NOMO-1 treated with DMSO at 0.1 percent for 48 hours (cell line): ENCODE measurements at regions not wholly inside any gene's neighbourhood (a gene's known extent, or its start where the extent isn't known, plus 50 kb on each side); places are given as distances from the start of the nearest gene placed in this dataset.
A peak's percentile ranks its signal among the peaks of the same experiment; 100 is the strongest.

ENCODE experiments used
- DNase-seq: peaks from one replicate; lab custom pipeline; 2025; ENCODE audit not compliant: unreplicated experiment; lab: John Stamatoyannopoulos, UW

GRCh38 chr2:74063486-74063885 is 78.8 kb downstream of the TET3 start:
- no peak for DNase-seq

GRCh38 chr2:74065456-74065855 is 80.7 kb downstream of the TET3 start:
- DNase-seq: no peak

DNA sequence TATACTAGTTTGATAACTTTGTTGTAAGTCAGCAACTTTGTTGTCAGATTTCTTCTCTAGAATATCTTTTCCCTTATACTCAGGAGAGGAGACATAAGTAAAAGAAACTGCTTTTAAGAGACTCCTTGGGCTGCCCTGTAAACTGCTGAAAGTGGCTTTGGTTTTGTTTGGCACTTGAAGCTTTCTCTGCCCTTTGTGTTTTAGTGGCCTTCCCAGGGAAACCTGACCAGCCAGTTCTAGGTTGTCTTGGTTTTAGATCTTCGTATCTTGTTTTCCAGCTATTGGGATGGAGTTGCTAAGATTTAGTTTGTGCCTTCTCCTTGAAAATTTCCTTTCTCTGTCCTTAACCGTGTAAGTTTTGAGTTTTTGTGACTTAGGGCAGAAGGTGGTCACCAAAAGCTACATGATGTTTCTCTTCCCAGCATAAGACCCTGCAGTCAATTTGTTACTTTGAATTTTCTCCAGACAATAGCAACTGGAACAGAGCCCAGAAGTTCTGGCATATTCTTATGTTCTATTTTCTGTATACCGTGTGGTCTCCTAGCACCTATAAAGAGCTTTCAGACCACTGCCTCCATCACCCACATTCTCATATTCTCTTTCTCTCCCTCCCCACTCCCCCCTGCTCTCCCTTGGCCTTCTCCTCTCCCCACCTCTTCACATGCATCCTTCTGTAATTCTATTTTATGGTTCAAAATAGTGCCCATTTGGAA is 81.1 kb downstream of the BOLA3 start:
- no peak for DNase-seq

DNA sequence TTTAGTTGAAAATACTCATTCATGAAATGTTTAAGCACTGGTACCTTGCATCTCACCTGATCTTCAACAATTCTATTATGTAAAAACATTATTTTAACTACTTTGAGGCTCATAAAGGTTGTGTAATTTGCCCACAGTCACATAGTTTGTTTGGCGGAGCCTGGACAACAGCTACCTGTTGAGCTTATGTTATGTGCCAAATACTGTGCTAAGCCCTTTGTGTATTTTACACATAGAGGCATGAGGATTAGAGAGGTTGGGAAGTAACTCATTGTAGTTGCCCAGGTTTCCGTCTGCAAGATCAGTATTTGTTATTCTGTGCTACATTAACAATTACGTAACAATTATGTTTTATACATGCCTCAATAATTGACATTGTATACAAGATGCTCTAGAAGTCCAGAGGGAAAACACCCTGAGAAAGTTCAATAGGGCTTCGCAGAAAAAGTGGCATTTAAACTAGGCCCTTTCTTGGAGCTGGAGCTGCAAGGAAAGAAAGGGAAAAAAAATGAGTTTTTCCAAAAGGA is 80.4 kb downstream of the BOLA3 start:
- DNase-seq: no peak

DNA sequence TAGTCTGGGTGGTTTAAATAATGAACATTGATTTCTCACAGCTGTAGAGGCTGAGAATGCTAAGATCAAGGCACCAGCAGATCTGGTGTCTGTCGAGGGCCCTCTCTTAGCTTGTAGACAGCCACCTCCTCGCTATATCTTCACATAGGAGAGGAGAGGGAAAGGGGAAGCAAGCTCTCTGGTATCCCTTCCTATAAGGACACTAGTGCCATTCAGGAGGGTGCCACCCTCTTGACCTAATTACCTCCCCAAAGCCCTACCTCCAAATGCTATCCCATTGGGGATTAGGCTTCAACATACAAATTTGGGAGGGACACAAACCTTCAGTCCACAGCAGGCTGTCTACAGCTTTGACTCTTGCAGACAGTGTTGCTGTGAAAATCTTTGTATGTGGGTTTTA is 76.7 kb downstream of the BOLA3 start:
- DNase-seq: peak; percentile 29

GRCh38 chr2:74071426-74071825 is 76.3 kb downstream of the BOLA3 start:
- peak; percentile 31 for DNase-seq

DNA sequence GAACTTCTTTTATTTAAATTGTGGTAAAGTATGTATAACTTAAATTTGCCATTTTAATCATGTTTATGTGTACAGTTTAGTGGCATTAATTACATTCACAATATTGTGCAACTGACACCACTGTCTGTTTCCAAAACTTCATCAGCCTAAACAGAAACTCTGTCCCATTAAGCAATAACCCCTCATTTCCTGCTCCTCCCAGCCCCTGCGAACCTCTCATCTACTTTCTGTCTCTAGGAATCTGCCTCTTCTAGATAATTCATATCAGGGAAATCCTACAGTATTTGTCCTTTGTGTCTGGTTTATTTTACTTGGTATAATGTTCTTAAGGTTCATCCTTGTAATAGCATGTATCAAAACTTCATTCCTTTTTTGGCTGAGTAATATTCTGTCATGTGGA is 75.1 kb downstream of the BOLA3 start:
- DNase-seq: peak; percentile 82

GRCh38 chr2:74074487-74074886 is 73.2 kb downstream of the BOLA3 start:
- DNase-seq: no peak

- no peak for DNase-seq
Measured at GRCh38 chr2:74076074-74076470, 71.6 kb downstream of the BOLA3 start.

DNA sequence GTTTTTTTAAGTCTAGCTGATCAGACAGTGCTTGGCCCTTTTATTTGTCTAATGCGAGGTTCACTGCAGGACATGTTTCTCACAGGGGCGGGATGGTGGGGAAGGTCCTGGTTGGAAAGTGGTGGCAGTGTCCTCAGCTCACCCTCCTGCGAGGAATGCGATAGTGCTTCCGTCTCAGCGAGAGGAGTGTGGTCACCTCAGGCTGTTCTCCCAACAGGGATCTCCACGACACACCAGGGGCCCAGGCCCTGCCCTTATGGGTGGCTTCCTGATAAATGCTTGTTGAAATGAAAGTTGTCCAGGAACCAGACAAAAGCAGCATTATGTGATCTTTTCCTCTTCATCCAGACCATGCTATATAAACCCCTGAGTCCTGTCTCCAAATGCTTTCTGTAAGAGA is 70.1 kb downstream of the BOLA3 start:
- no peak for DNase-seq

DNA sequence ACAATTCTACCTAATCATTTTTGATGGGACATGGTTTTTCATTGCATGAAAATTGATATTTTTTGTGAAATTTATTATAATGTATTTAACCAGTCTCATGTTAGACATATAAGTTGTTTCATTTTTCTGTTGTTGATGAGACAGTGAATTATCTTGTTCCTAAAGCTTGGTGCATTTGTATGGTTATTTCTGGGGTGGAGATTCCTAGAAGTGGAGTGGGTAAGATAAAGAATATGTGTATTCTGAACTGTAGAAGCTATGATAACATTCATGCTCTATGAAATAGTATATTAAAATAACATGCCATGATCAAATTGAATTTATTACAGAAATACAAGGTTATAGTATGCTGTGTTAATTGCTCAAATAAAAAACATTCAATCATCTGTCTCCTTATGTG is 69.2 kb downstream of the BOLA3 start:
- no peak for DNase-seq

- DNase-seq: peak; percentile 90
Measured at GRCh38 chr2:74079522-74080341, 68.0 kb downstream of the BOLA3 start.

DNA sequence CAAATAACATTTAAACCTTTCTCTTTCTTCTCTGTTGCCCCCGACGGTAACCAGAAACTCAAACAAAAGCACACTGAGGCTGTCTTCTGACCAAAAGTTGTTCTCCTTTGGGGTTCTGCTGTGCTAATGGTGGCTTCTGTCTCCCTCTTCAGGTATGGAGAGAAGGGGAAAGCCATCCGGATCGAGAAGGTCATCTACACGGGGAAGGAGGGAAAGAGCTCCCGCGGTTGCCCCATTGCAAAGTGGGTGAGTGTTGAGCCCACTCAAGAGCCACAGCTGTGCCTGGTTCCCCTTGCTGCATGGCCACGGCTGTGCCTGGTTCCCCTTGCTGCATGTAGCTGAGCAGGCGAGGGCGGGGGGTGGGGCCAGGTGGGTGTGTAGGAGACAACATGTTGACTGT is 67.4 kb downstream of the BOLA3 start:
- peak; percentile 68 for DNase-seq

DNA sequence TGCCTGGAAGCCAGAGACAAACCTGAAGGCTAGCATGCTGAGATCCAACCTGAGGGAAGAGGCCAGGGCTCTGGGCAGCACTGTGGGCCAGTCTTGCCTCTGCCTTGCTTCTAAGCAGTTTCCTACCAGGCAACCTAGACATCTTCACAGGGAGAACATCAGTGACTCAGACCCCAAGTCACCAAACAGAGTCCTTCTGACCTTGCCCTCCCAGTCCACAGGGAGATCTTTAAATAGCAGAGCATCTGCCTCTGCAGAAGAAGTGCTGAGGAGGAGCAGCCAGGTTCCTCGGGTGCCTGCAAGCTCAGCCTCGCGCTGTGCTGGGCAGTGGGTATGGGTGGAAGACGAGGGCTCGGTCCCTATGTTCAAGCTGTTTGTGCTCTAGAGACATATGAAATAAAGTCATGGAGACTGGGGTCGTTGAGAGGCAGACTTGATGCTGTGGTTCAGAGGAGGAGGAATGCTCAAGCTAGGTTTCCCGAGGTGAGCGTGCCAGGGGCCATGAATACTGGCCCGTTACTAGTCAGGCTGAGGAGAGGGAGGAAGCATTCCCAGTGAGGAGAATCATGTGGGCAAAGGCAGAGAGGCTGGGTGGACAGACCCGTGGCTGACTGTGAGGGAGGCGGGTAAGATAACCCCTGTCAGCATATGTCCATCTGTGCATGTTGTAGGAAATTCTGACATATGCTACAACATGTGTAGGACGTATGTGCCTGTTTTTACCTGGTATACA is 66.5 kb downstream of the BOLA3 start:
- no peak for DNase-seq

DNA sequence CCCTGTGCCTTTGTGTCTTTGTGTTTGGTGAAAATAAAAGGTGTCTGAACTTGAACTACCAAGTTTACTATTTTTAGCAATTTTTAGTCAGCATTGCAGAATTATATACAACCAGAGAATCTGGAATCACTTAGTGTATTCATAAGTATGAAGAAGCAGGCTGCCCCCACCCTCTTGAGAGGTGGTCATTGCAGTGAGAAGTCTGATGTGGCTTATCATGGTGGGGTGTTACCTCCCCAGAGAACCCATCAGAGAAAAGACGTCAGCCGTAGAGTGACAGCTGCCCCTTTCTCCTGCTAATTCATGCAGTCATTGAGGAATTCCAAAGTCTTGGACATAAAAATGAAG is 66.0 kb downstream of the BOLA3 start:
- no peak for DNase-seq

DNA sequence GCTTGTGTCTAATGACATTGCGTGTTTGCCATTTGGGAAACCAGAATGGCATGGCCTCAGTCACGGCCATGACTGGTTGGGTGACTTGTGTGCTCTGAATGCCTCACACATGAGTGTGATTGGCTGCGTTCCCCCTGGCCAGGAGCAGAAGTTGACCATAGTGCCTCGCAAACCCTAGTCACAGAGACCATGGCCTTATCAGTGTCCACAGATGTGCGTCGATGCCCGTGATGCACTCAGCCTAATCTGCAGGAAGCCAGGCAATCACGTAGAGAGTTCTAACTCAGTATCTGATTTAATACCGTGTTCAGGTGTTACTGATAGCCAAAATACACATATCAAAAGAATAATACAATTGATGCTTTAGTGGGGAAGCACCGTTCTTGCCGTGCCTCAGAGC is 64.0 kb downstream of the BOLA3 start:
- no peak for DNase-seq
